ENCODE measurements at regions not wholly inside any gene's neighbourhood (a gene's known extent, or its start where the extent isn't known, plus 50 kb on each side); places are given as distances from the start of the nearest gene placed in this dataset.

DNA sequence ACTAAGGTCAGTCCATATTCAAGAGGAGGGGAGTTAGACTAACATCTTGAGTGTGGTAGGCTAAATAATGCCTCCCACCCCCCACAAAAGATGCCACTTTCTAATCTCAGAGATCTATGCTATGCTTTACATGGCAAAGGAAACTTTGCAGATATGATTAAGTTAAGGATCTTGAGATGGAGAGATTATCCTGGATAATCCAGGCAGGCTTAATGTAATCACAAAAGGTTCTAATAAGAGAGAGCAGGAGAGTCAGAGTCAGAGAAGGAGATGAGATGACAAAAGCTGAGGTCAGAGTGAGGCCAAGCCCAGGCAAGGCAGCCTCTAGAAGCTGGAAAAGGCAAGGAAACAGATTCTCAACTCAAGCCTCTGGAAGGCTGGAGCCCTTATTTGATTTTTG, 1011.6 kb downstream of the PCDH9 start:
- TF ChIP-seq RAD21 (IDR thresholded peaks at IDR 0.05; ENCODE audit: low read depth) (no peak), CREB1 (IDR thresholded peaks at IDR 0.05; ENCODE audit: low read depth) (no peak)
- TF ChIP-seq, protein P1, sequence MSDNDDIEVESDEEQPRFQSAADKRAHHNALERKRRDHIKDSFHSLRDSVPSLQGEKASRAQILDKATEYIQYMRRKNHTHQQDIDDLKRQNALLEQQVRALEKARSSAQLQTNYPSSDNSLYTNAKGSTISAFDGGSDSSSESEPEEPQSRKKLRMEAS (IDR thresholded peaks at IDR 0.05) = no peak
